Peyer's patch (tissue), 4 donors: ENCODE measurements at regions not wholly inside any gene's neighbourhood (a gene's known extent, or its start where the extent isn't known, plus 50 kb on each side); places are given as distances from the start of the nearest gene placed in this dataset.

Source experiments
- DNase-seq, 3 donors: peaks; one replicate each; pipeline ENCODE4 v3.0.0-alpha.2; 2017 to 2019
- H3K27ac ChIP-seq, 4 donors: fragments of 200-600 bp; sonication (generic); one replicate each; pipeline ENCODE4 v1.5.1; 2016 to 2019
- H3K27me3 ChIP-seq, 2 donors: fragments of 200-600 bp; sonication (generic); one replicate each; pipeline ENCODE4 v1.5.1; 2019
- H3K36me3 ChIP-seq, 3 donors: fragments of 200-600 bp; sonication (generic); one replicate each; pipeline ENCODE4 v1.5.1; 2016 to 2019
- H3K4me1 ChIP-seq, 4 donors: fragments of 200-600 bp; sonication (generic); one replicate each; pipeline ENCODE4 v1.5.1; 2016 to 2019
- H3K4me3 ChIP-seq, 4 donors: fragments of 200-600 bp; sonication (generic); 1 replicate in 3 of 4; 2 replicates in 1 of 4; pipeline ENCODE4 v1.5.1; 2016 to 2019; ENCODE audit warnings: mild to moderate bottlenecking in 1 of 4
- H3K9me3 ChIP-seq, 4 donors: fragments of 200-600 bp; sonication (generic); one replicate each; pipeline ENCODE4 v1.5.1; 2016 to 2019; ENCODE audit warnings: mild to moderate bottlenecking in 1 of 4
- POLR2A ChIP-seq, 2 donors: fragments of 450-650 bp; IDR thresholded peaks; one replicate each; pipeline ENCODE4 v1.5.1; 2017; ENCODE audit warnings: antibody characterized with exemption in 2 of 2, mild to moderate bottlenecking in 2 of 2, moderate library complexity in 2 of 2
- TF ChIP-seq, protein P1 (sequence below), 6 experiments: fragments of 450-650 bp in 4 of 6; fragments of 200-600 bp in 2 of 6; sonication (generic) in 1 of 6; IDR thresholded peaks; one replicate each; pipeline ENCODE4 v1.5.1; 2017 to 2019; ENCODE audit warnings: antibody characterized with exemption in 6 of 6, mild to moderate bottlenecking in 3 of 6, moderate library complexity in 1 of 6

DNA sequence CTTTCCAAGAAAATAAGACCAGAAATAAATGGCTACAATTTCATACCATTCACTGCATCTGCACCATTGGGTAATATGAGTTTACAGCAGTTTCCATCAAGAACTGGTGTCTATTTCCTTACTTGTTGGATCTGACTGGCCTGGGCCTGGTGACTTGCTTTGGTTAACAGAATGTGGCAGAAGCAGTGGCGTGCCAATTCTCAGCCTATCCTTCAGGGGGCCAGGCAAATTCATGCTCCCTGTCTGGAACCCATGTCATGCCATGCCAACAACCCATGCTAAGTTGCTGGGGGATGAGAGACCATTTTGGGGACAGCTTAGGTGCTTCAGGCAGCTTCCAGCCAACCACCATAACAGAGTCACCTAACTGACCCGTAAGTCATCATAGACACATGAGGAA, 656.7 kb downstream of the SPOCK3 start:
- Histone ChIP-seq H3K4me1 (no peaks in the 10 kb centered on the region), H3K27ac (no peak overlapping the region), H3K4me3 (no peak overlapping the region), H3K27me3 (no peaks in the 10 kb centered on the region), H3K36me3 (no peaks in the 10 kb centered on the region), H3K9me3 (no peaks in the 10 kb centered on the region)
- DNase-seq, result no peak
- TF ChIP-seq, protein P1, sequence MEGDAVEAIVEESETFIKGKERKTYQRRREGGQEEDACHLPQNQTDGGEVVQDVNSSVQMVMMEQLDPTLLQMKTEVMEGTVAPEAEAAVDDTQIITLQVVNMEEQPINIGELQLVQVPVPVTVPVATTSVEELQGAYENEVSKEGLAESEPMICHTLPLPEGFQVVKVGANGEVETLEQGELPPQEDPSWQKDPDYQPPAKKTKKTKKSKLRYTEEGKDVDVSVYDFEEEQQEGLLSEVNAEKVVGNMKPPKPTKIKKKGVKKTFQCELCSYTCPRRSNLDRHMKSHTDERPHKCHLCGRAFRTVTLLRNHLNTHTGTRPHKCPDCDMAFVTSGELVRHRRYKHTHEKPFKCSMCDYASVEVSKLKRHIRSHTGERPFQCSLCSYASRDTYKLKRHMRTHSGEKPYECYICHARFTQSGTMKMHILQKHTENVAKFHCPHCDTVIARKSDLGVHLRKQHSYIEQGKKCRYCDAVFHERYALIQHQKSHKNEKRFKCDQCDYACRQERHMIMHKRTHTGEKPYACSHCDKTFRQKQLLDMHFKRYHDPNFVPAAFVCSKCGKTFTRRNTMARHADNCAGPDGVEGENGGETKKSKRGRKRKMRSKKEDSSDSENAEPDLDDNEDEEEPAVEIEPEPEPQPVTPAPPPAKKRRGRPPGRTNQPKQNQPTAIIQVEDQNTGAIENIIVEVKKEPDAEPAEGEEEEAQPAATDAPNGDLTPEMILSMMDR (IDR thresholded peaks at IDR 0.05), result no peak
- no peak for TF ChIP-seq POLR2A (IDR thresholded peaks at IDR 0.05)

DNA sequence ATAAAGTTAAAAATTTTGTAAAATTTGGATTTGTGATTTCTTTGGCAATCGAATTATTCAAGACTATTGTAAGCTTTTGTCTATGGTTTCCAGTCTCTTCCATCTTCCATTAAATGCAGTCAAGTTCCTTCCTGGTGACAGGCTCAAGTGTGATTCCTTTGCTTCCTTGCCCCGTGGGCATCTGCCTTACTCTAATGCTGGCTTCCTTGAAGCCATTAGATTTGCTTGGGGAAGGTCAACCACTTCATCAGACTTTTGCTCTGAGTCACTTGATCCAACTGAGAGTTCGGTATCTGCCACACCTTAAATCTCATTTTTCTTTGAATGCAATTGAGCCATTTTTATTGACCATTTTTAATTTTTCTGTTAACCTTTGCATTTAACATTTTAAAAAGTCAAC, 648.8 kb downstream of the SPOCK3 start:
- TF ChIP-seq POLR2A (IDR thresholded peaks at IDR 0.05), result no peak
- TF ChIP-seq, protein P1 (IDR thresholded peaks at IDR 0.05), result no peak
- H3K4me1 ChIP-seq, result no peaks in the 10 kb centered on the region
- H3K9me3 ChIP-seq, result no peaks in the 10 kb centered on the region
- H3K36me3 ChIP-seq, result no peaks in the 10 kb centered on the region
- no peak for DNase-seq
- no peak overlapping the region for H3K4me3 ChIP-seq
- H3K27me3 ChIP-seq, result no peaks in the 10 kb centered on the region
- H3K27ac ChIP-seq, result no peak overlapping the region

DNA sequence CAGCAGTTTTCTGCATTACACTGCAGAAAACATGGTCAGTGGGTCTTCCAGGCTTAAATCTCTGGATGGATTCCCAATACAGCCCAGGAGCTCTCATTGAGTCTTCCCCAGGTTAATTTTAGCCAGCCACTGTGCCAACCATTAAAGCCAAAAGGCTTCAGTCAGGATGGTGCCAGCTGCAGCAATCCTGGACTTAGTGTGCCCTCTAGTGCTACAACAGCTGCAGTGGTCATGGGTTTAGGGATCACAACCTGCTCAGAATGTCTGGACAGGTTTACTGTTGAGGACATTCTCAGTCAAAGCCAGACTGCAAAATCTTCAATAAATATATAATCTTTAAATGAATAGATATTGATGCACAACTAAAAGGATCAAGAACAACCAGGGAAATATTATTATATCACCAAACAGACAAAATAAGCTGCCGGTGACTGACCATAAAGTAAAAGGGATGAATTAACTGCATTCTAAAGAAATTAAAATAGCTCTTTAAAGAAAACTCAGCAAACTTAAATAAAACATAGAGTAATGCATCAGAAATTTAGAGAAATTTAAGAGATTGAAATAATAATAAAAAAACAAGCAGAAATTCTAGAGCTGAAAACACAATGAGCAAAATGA, 639.9 kb downstream of the SPOCK3 start:
- TF ChIP-seq, protein P1 (IDR thresholded peaks at IDR 0.05), result peak in 3 of 6 experiments; percentile 41 to 47 (median 47)
- no peak for TF ChIP-seq POLR2A (IDR thresholded peaks at IDR 0.05)
- Histone ChIP-seq H3K4me1 (no peaks in the 10 kb centered on the region), H3K27ac (no peak overlapping the region), H3K36me3 (no peaks in the 10 kb centered on the region), H3K27me3 (no peaks in the 10 kb centered on the region), H3K9me3 (no peaks in the 10 kb centered on the region), H3K4me3 (no peak overlapping the region)
- peak in 1 of 3 donors; percentile 46 for DNase-seq

DNA sequence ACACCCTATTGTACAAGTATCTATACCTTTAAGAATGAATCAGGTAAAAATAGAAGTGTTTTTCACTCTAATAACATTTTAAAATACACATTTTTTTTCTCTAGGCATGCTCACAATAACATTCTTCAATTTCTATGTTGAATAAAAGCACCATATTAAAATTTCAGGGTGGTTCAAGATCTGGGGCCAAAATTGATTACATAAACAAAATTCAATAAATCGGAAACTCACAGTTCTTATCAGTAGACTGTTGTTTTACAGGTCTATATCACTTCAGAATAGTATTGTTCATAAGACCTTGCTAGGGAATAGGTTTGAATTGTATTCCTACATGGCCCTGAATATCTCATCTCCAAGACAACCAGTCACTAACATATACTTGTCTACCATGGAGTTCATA, 634.0 kb downstream of the SPOCK3 start:
- Histone ChIP-seq H3K27me3 (no peaks in the 10 kb centered on the region), H3K27ac (no peak overlapping the region), H3K9me3 (no peaks in the 10 kb centered on the region), H3K4me1 (no peaks in the 10 kb centered on the region), H3K36me3 (no peaks in the 10 kb centered on the region), H3K4me3 (no peak overlapping the region)
- no peak for DNase-seq
- TF ChIP-seq, protein P1 (IDR thresholded peaks at IDR 0.05), result no peak
- no peak for TF ChIP-seq POLR2A (IDR thresholded peaks at IDR 0.05)

DNA sequence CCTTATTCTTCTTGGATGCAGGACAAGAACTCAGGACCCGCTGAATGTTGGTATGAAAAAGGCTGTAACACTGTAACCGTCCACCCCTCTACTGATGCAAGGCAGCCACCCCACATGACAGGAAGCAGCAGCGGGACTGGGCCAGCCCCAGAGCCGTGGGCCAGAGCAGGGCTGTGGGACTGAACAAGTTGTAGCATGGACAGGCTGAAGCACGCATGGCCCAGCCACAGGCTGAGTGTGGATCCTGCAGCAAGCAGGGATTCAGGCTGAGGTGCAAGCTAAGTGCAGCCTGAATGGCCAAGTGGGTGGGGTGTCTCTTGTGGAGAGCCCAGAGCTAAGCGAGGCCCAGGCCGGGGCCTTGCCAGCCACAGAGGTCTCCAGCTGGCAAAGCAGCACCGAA, 632.2 kb downstream of the SPOCK3 start:
- Histone ChIP-seq H3K27ac (no peak overlapping the region), H3K27me3 (no peaks in the 10 kb centered on the region), H3K36me3 (no peaks in the 10 kb centered on the region), H3K4me1 (no peaks in the 10 kb centered on the region), H3K4me3 (no peak overlapping the region), H3K9me3 (no peaks in the 10 kb centered on the region)
- TF ChIP-seq, protein P1 (IDR thresholded peaks at IDR 0.05), result no peak
- no peak for TF ChIP-seq POLR2A (IDR thresholded peaks at IDR 0.05)
- no peak for DNase-seq
